IMR-90 (cell line): ENCODE measurements at regions not wholly inside any gene's neighbourhood (a gene's known extent, or its start where the extent isn't known, plus 50 kb on each side); places are given as distances from the start of the nearest gene placed in this dataset.

Experiments used
- ATAC-seq: fragments of 200-7000 bp; cut with Tn5 transposase; 2 replicates; pipeline ENCODE4 v1.9.1; 2020; ENCODE audit warnings: low read depth, mild to moderate bottlenecking, moderate library complexity
- BruUV-seq: library from RNA; stranded (reverse); fragments of 400-500 nt; replicated peaks from 2 replicates; lab custom pipeline; 2021; lab: Mats Ljungman, UMichigan
- CTCF ChIA-PET: fragments of 300-600 bp; formaldehyde crosslinking; extraction: SDS; loops from one replicate; lab custom pipeline; 2021; ENCODE audit warnings: antibody characterized with exemption; lab: Yijun Ruan, JAX
- POLR2A ChIA-PET: fragments of 300-600 bp; sonication (Branson Sonifier 250); formaldehyde crosslinking; loops from one replicate; lab custom pipeline; 2022; ENCODE audit warnings: antibody characterized with exemption; ENCODE audit not compliant: unreplicated experiment; lab: Charles Lee
- DNase-seq: peaks from one replicate; pipeline ENCODE4 v3.0.0; 2013
- H2AFZ ChIP-seq: replicated peaks from 2 replicates; pipeline ENCODE3; 2013; ENCODE audit warnings: low read length, mild to moderate bottlenecking; ENCODE audit not compliant: poor library complexity
- H2AK5ac ChIP-seq: 2 replicates; pipeline ENCODE4 v1.6.1; 2013; ENCODE audit warnings: low read depth, low read length, inconsistent platforms
- H2AK9ac ChIP-seq: replicated peaks from 2 replicates; pipeline ENCODE3; 2013; ENCODE audit warnings: mild to moderate bottlenecking, low read depth, low read length, moderate library complexity; ENCODE audit not compliant: poor library complexity
- H2BK120ac ChIP-seq: 2 replicates; pipeline ENCODE4 v1.6.1; 2013; ENCODE audit warnings: low read depth, low read length, inconsistent platforms
- H2BK15ac ChIP-seq: 3 replicates; pipeline ENCODE4 v1.6.1; 2013; ENCODE audit warnings: low read depth, low read length, inconsistent platforms
- H2BK20ac ChIP-seq: 2 replicates; pipeline ENCODE4 v1.6.1; 2013; ENCODE audit warnings: low read depth, mild to moderate bottlenecking, inconsistent platforms, low read length, moderate library complexity
- H2BK5ac ChIP-seq: 2 replicates; pipeline ENCODE4 v1.6.1; 2013; ENCODE audit warnings: mild to moderate bottlenecking, low read depth, low read length, inconsistent platforms; ENCODE audit not compliant: poor library complexity, severe bottlenecking
- H3K14ac ChIP-seq: replicated peaks from 2 replicates; pipeline ENCODE4 v1.6.1; 2013; ENCODE audit warnings: low read depth, low read length, inconsistent platforms
- H3K18ac ChIP-seq: 2 replicates; pipeline ENCODE4 v1.6.1; 2013; ENCODE audit warnings: low read depth, low read length, control low read depth
- H3K23ac ChIP-seq: 2 replicates; pipeline ENCODE4 v1.6.1; 2013; ENCODE audit warnings: low read depth, low read length, inconsistent platforms
- H3K27ac ChIP-seq: 2 replicates; pipeline ENCODE4 v1.5.1; 2013; ENCODE audit warnings: mild to moderate bottlenecking, control low read depth, low read length; ENCODE audit not compliant: insufficient read depth
- H3K27me3 ChIP-seq: 2 replicates; pipeline ENCODE4 v1.6.1; 2013; ENCODE audit warnings: low read length; ENCODE audit not compliant: control insufficient read depth, insufficient read depth
- H3K36me3 ChIP-seq: 2 replicates; pipeline ENCODE4 v1.6.1; 2013; ENCODE audit warnings: low read length, mixed read lengths; ENCODE audit not compliant: control insufficient read depth, insufficient read depth
- H3K4ac ChIP-seq: 2 replicates; pipeline ENCODE4 v1.6.1; 2013; ENCODE audit warnings: low read depth, low read length, inconsistent platforms
- H3K4me1 ChIP-seq: 2 replicates; pipeline ENCODE4 v1.6.1; 2013; ENCODE audit warnings: low read length, mixed read lengths; ENCODE audit not compliant: control insufficient read depth, insufficient read depth
- H3K4me2 ChIP-seq: 2 replicates; pipeline ENCODE4 v1.6.1; 2013; ENCODE audit warnings: low read depth, mild to moderate bottlenecking, control low read depth, low read length, moderate library complexity
- H3K4me3 ChIP-seq: 2 replicates; pipeline ENCODE4 v1.5.1; 2013; ENCODE audit warnings: low read depth, mild to moderate bottlenecking, control low read depth, low read length, moderate library complexity; ENCODE audit not compliant: insufficient read depth
- H3K56ac ChIP-seq: 2 replicates; pipeline ENCODE4 v1.6.1; 2013; ENCODE audit warnings: low read length, inconsistent platforms; ENCODE audit not compliant: insufficient read depth; ENCODE audit errors: extremely low read depth
- H3K79me1 ChIP-seq, 2 experiments: 2 replicates each; pipeline ENCODE4 v1.6.1; 2013; ENCODE audit warnings: low read length in 2 of 2, inconsistent platforms in 1 of 2, low read depth in 1 of 2
- H3K9ac ChIP-seq: 2 replicates; pipeline ENCODE4 v1.6.1; 2013; ENCODE audit warnings: low read depth, low read length, control low read depth
- H3K9me1 ChIP-seq: 2 replicates; pipeline ENCODE4 v1.6.1; 2013; ENCODE audit warnings: low read length, inconsistent platforms; ENCODE audit not compliant: insufficient read depth
- H3K9me3 ChIP-seq: 2 replicates; pipeline ENCODE4 v1.6.1; 2013; ENCODE audit warnings: low read length; ENCODE audit not compliant: control insufficient read depth, insufficient read depth
- H4K20me1 ChIP-seq: 2 replicates; pipeline ENCODE4 v1.6.1; 2013; ENCODE audit warnings: low read length, inconsistent platforms; ENCODE audit not compliant: insufficient read depth
- H4K5ac ChIP-seq: 2 replicates; pipeline ENCODE4 v1.6.1; 2013; ENCODE audit warnings: mild to moderate bottlenecking, low read depth, low read length, control low read depth
- H4K8ac ChIP-seq, 2 experiments: 2 replicates each; pipeline ENCODE4 v1.6.1; 2013; ENCODE audit warnings: low read depth in 2 of 2, low read length in 2 of 2, control low read depth in 1 of 2, inconsistent platforms in 1 of 2
- H4K91ac ChIP-seq: 2 replicates; pipeline ENCODE4 v1.6.1; 2013; ENCODE audit warnings: low read depth, low read length, inconsistent platforms; ENCODE audit not compliant: insufficient read depth
- BHLHE40 ChIP-seq: fragments of 150-350 bp; IDR thresholded peaks from 2 replicates; pipeline ENCODE4 v1.6.1; 2016; ENCODE audit warnings: mild to moderate bottlenecking, low read depth, low read length
- CEBPB ChIP-seq: IDR thresholded peaks from 2 replicates; pipeline ENCODE4 v1.6.1; 2012; ENCODE audit warnings: low read depth, low read length, improper control_type of control experiment
- CHD1 ChIP-seq: IDR thresholded peaks from 2 replicates; pipeline ENCODE4 v1.6.1; 2012; ENCODE audit warnings: low read depth, low read length, improper control_type of control experiment
- CTCF ChIP-seq: conservative IDR thresholded peaks from 2 replicates; pipeline ENCODE4 v1.5.1; 2012; ENCODE audit warnings: mild to moderate bottlenecking, low read depth, low read length, improper control_type of control experiment
- ELK1 ChIP-seq: fragments of 150-350 bp; IDR thresholded peaks from 2 replicates; pipeline ENCODE4 v1.6.1; 2016; ENCODE audit warnings: low read depth, mild to moderate bottlenecking, low read length, moderate library complexity, borderline replicate concordance
- FOS ChIP-seq: fragments of 150-350 bp; IDR thresholded peaks from 2 replicates; pipeline ENCODE4 v1.6.1; 2016; ENCODE audit warnings: low read depth, low read length
- MAFK ChIP-seq: IDR thresholded peaks from 2 replicates; pipeline ENCODE4 v1.6.1; 2012; ENCODE audit warnings: low read depth, low read length, improper control_type of control experiment
- MAZ ChIP-seq: IDR thresholded peaks from 2 replicates; pipeline ENCODE4 v1.6.1; 2012; ENCODE audit warnings: low read depth, mild to moderate bottlenecking, low read length, improper control_type of control experiment, moderate library complexity, borderline replicate concordance
- MXI1 ChIP-seq: IDR thresholded peaks from 2 replicates; pipeline ENCODE4 v1.6.1; 2012; ENCODE audit warnings: low read depth, mild to moderate bottlenecking, low read length, moderate library complexity, borderline replicate concordance
- NFE2L2 ChIP-seq: fragments of 150-350 bp; IDR thresholded peaks from 2 replicates; pipeline ENCODE4 v1.6.1; 2016; ENCODE audit warnings: low read depth, mild to moderate bottlenecking, low read length
- POLR2A ChIP-seq: IDR thresholded peaks from 2 replicates; pipeline ENCODE4 v1.6.1; 2012; ENCODE audit warnings: mild to moderate bottlenecking, low read depth, low read length
- RAD21 ChIP-seq: IDR thresholded peaks from 2 replicates; pipeline ENCODE4 v1.6.1; 2012; ENCODE audit warnings: low read length, improper control_type of control experiment
- RCOR1 ChIP-seq: IDR thresholded peaks from 2 replicates; pipeline ENCODE4 v1.6.1; 2012; ENCODE audit warnings: mild to moderate bottlenecking, low read length, improper control_type of control experiment; ENCODE audit not compliant: insufficient replicate concordance
- RFX5 ChIP-seq: IDR thresholded peaks from 2 replicates; pipeline ENCODE4 v1.8.0; 2012; ENCODE audit warnings: low read depth, mild to moderate bottlenecking, low read length, moderate library complexity
- SMC3 ChIP-seq: fragments of 150-350 bp; IDR thresholded peaks from 2 replicates; pipeline ENCODE4 v1.6.1; 2016; ENCODE audit warnings: low read depth, mild to moderate bottlenecking, antibody characterized with exemption, low read length, moderate library complexity
- USF2 ChIP-seq: fragments of 150-350 bp; IDR thresholded peaks from 2 replicates; pipeline ENCODE4 v1.6.1; 2017; ENCODE audit warnings: mild to moderate bottlenecking, antibody characterized with exemption, low read length, low read depth
- WGBS, 2 experiments: methylation state at CpG; one replicate each; pipeline versions ENCODE4 v1.1.5 to v1.1.7; 2013; ENCODE audit warnings: missing lambda C conversion rate in 2 of 2; ENCODE audit not compliant: insufficient read length in 1 of 2; ENCODE audit errors: extremely low coverage in 2 of 2; 5-methylcytosine and 5-hydroxymethylcytosine counted together
- dilution Hi-C: fragments of 300-500 bp; cut with HindIII; formaldehyde crosslinking; loops from one replicate; pipeline ENCODE4 v1.14.3; 2018; ENCODE audit warnings: low sequenced_read_pairs; ENCODE audit not compliant: unreplicated experiment
- in situ Hi-C: fragments of 300-500 bp; cut with MboI; formaldehyde crosslinking; loops from 3 replicates; pipeline ENCODE4 v1.14.3; 2019; ENCODE audit warnings: low sequenced_read_pairs, inconsistent platforms, mixed read lengths
- intact Hi-C: fragments of 100-400 bp; cut with micrococcal nuclease; formaldehyde crosslinking; loops from 2 replicates; pipeline ENCODE4 v1.10.0; 2022

DNA sequence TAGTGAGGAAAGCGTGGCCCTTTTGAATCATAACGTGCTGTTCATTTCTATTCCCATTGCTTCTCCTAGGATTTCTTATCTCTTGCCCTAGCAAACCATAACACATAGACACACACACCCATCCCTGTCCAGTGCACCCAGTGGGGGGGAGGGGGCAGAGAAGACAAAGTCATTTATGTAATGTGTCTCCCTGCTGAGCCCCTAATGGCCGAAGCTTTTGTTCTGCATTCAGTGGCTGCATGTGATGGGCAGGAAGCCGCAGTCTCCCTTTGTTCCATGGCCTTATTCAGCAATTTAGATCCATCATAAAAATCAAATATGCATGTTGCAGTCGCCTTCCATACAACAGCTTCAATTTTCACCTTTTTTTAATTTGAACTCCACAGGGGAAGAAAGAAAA, 325.4 kb downstream of the ZFHX3 start:
- Histone ChIP-seq H3K18ac (no peak overlapping the region), H3K9me1 (no peaks in the 10 kb centered on the region), H3K27ac (no peak overlapping the region), H2BK5ac (no peak overlapping the region), H2AK9ac (no peak overlapping the region), H3K14ac (no peak overlapping the region), H2AFZ (no peak overlapping the region), H3K27me3 (no peaks in the 10 kb centered on the region), H3K4me2 (no peak overlapping the region), H3K56ac (no peak overlapping the region), H4K91ac (no peak overlapping the region), H3K23ac (no peak overlapping the region), H4K8ac (no peak overlapping the region), H3K4me1 (no peaks in the 10 kb centered on the region), H2AK5ac (no peak overlapping the region), H2BK15ac (no peak overlapping the region), H3K4ac (no peak overlapping the region), H4K20me1 (no peaks in the 10 kb centered on the region), H2BK120ac (no peak overlapping the region), H3K9ac (no peak overlapping the region), H2BK20ac (no peak overlapping the region), H4K5ac (no peak overlapping the region), H3K79me1 (no peaks in the 10 kb centered on the region), H3K36me3 (no peaks in the 10 kb centered on the region), H3K4me3 (no peak overlapping the region), H3K9me3 (no peaks in the 10 kb centered on the region)
- in situ Hi-C loops, result no loop called here
- CTCF ChIA-PET, result interaction anchor here (0.7 kb wide), 1 partner anchor 110 kb away, joined by 3 read pairs; no protein-coding TSS in a partner anchor
- TF ChIP-seq RAD21, result no peak
- TF ChIP-seq USF2, result no peak
- no peak for TF ChIP-seq RCOR1
- no peak for TF ChIP-seq ELK1
- TF ChIP-seq FOS, result no peak
- TF ChIP-seq SMC3, result no peak
- TF ChIP-seq MXI1, result no peak
- TF ChIP-seq BHLHE40, result no peak
- TF ChIP-seq RFX5, result no peak
- no peak for TF ChIP-seq POLR2A
- no peak for TF ChIP-seq CHD1
- TF ChIP-seq MAFK, result no peak
- no peak for TF ChIP-seq CTCF
- TF ChIP-seq MAZ, result no peak
- no peak for TF ChIP-seq CEBPB
- TF ChIP-seq NFE2L2, result no peak
- dilution Hi-C loops, result no loop called here
- POLR2A ChIA-PET, result no interaction called here
- intact Hi-C loops, result loop anchor here (10.0 kb wide), 1 partner anchor 318 kb away; no protein-coding TSS in a partner anchor
- ATAC-seq (no peak), DNase-seq (no peak)
- no TSS peak for BruUV-seq
- WGBS, 2 experiments, result no CpG with 5 or more reads among the region's 5 CpGs
